Large intestine (tissue), 3 donors: ENCODE measurements at regions not wholly inside any gene's neighbourhood (a gene's known extent, or its start where the extent isn't known, plus 50 kb on each side); places are given as distances from the start of the nearest gene placed in this dataset.

ENCODE experiments used
- DNase-seq, 2 donors: peaks; one replicate each; pipeline versions ENCODE4 v3.0.0 to v3.0.0-alpha.2; 2013
- H3K27ac ChIP-seq: one replicate; pipeline ENCODE4 v1.5.1; 2013; ENCODE audit warnings: low read length
- H3K27me3 ChIP-seq: 2 replicates; pipeline ENCODE4 v1.6.1; 2013; ENCODE audit warnings: low read length; ENCODE audit not compliant: control insufficient read depth, insufficient read depth
- H3K36me3 ChIP-seq: 2 replicates; pipeline ENCODE4 v1.6.1; 2013; ENCODE audit warnings: low read length; ENCODE audit not compliant: control insufficient read depth, insufficient read depth
- H3K4me1 ChIP-seq: one replicate; pipeline ENCODE4 v1.6.1; 2013; ENCODE audit warnings: low read length; ENCODE audit not compliant: control insufficient read depth, insufficient read depth
- H3K4me3 ChIP-seq: one replicate; pipeline ENCODE4 v1.5.1; 2013; ENCODE audit warnings: low read length
- H3K9me3 ChIP-seq: one replicate; pipeline ENCODE4 v1.6.1; 2013; ENCODE audit warnings: mild to moderate bottlenecking, low read depth, low read length, moderate library complexity; ENCODE audit not compliant: control insufficient read depth
- WGBS: methylation state at CpG from one replicate; pipeline ENCODE4 v1.1.5; 2013; ENCODE audit warnings: low lambda C conversion rate; ENCODE audit not compliant: insufficient coverage; 5-methylcytosine and 5-hydroxymethylcytosine counted together

DNA sequence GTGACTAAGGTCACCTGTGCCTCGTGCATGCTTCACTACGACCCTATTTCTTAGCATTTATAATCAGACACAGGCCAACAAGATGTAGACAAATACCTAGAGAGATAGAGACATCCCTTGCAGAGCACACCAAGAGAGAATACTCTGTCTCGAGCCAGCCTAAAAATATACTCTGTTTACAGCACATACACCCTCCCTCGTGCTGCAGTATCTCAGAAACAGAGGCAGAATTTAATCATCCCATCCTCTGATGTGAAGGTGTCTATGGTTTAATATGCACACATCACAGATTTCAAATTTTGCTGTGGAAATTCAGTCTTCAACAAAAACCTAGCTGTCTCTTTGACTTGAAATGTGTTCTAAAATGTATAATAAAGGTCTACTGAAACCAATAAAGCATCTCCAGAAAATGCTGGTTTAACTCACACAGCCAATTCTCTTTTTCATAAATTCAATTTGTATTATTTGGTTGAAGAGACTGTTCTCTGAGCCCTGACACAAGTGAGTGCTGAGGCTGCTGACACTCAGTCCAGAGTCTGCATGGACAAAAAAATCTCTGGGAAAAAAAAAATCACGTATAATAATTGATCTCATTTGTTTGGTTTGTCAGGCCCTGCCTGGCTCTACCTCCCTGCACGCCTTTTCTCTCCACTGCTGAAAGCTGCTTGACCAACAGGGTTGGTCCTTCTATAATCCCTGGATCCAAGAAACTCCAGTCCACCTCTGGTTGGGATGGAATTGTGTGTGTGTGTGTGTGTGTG is 142.0 kb upstream of the FSHR start:
- no CpG with 5 or more reads among the region's 6 CpGs for WGBS
- no peaks in the 10 kb centered on the region for H3K9me3 ChIP-seq
- no peak overlapping the region for H3K27ac ChIP-seq
- no peaks in the 10 kb centered on the region for H3K4me1 ChIP-seq
- no peaks in the 10 kb centered on the region for H3K27me3 ChIP-seq
- H3K36me3 ChIP-seq = no peaks in the 10 kb centered on the region
- no peak for DNase-seq
- H3K4me3 ChIP-seq = no peak overlapping the region

- no peaks in the 10 kb centered on the region for H3K36me3 ChIP-seq
- H3K4me1 ChIP-seq = no peaks in the 10 kb centered on the region
- H3K9me3 ChIP-seq = no peaks in the 10 kb centered on the region
- no peak for DNase-seq
- no peak overlapping the region for H3K4me3 ChIP-seq
- no peaks in the 10 kb centered on the region for H3K27me3 ChIP-seq
- no peak overlapping the region for H3K27ac ChIP-seq
Measured at GRCh38 chr2:49294225-49294624, 139.9 kb upstream of the FSHR start.

GRCh38 chr2:49291619-49292018 is 137.3 kb upstream of the FSHR start:
- Histone ChIP-seq H3K4me1 (no peaks in the 10 kb centered on the region), H3K27me3 (no peaks in the 10 kb centered on the region), H3K27ac (no peak overlapping the region), H3K36me3 (no peaks in the 10 kb centered on the region), H3K9me3 (no peaks in the 10 kb centered on the region), H3K4me3 (no peak overlapping the region)
- no peak for DNase-seq
- WGBS = no CpG with 5 or more reads among the region's 3 CpGs

DNA sequence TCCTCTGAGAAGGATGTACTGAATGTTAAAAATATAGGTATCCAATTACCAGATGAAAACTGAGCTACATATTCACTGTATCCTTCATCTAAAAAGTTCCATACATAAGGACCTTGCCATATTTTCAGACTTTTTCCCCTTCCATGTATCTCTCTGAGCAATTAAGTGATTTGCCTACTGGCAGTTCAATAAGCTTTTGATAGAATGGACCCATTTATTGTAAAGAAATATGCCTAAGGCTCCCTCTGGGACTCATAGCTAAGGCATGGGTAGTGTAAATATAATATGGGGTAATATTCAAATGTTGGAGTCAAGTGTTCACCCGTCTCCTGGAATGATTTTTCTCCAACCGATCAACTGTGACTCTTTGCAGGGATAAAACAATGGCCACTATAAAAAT is 135.4 kb upstream of the FSHR start:
- no peaks in the 10 kb centered on the region for H3K36me3 ChIP-seq
- H3K4me3 ChIP-seq = no peak overlapping the region
- WGBS = 100% methylated on average over 2 of the region's 2 CpGs
- no peaks in the 10 kb centered on the region for H3K9me3 ChIP-seq
- no peak for DNase-seq
- H3K27ac ChIP-seq = no peak overlapping the region
- H3K4me1 ChIP-seq = no peaks in the 10 kb centered on the region
- H3K27me3 ChIP-seq = no peaks in the 10 kb centered on the region

GRCh38 chr2:49288902-49289700 is 134.8 kb upstream of the FSHR start:
- Histone ChIP-seq H3K27me3 (no peaks in the 10 kb centered on the region), H3K36me3 (no peaks in the 10 kb centered on the region), H3K27ac (no peak overlapping the region), H3K4me1 (no peaks in the 10 kb centered on the region), H3K9me3 (no peaks in the 10 kb centered on the region), H3K4me3 (no peak overlapping the region)
- no peak for DNase-seq
- no CpG with 5 or more reads among the region's 2 CpGs for WGBS

GRCh38 chr2:49288113-49288705 is 133.9 kb upstream of the FSHR start:
- no CpG with 5 or more reads among the region's 3 CpGs for WGBS
- H3K27ac ChIP-seq = no peak overlapping the region

GRCh38 chr2:49286726-49287125 is 132.4 kb upstream of the FSHR start:
- DNase-seq = no peak
- Histone ChIP-seq H3K4me3 (no peak overlapping the region), H3K9me3 (no peaks in the 10 kb centered on the region), H3K27me3 (no peaks in the 10 kb centered on the region), H3K27ac (no peak overlapping the region), H3K36me3 (no peaks in the 10 kb centered on the region), H3K4me1 (no peaks in the 10 kb centered on the region)
- WGBS = 92% methylated on average over 2 of the region's 3 CpGs

More at GRCh38 chr2:49288113-49288705, 133.9 kb upstream of the FSHR start:
- Histone ChIP-seq H3K36me3 (no peaks in the 10 kb centered on the region), H3K27me3 (no peaks in the 10 kb centered on the region), H3K4me1 (no peaks in the 10 kb centered on the region), H3K4me3 (no peak overlapping the region), H3K9me3 (no peaks in the 10 kb centered on the region)
- peak; percentile 16 to 38 for DNase-seq

GRCh38 chr2:49286045-49286444 is 131.7 kb upstream of the FSHR start:
- Histone ChIP-seq H3K9me3 (no peaks in the 10 kb centered on the region), H3K4me3 (no peak overlapping the region), H3K27ac (no peak overlapping the region), H3K27me3 (no peaks in the 10 kb centered on the region), H3K36me3 (no peaks in the 10 kb centered on the region), H3K4me1 (no peaks in the 10 kb centered on the region)
- 48% methylated on average over 2 of the region's 2 CpGs for WGBS
- no peak for DNase-seq

DNA sequence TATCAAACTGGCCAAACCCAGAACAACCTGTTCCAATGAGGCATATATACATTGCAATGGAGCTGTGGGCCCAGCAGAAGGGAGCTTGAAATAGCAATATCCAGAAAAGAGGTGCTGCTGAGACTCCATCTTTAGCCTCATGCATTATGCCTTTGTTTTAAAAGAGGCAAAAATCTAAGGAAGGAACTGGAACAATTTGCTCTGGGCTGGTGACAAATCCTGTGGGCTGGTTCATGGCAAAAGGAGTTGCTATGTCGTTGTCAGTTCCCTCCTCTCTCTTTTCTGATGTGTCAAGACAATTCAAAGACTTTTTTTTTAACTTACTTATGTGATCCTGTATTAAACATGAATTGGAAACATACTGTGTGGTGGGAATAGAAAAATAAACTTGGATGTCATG is 124.2 kb upstream of the FSHR start:
- Histone ChIP-seq H3K4me1 (no peaks in the 10 kb centered on the region), H3K36me3 (no peaks in the 10 kb centered on the region), H3K4me3 (no peak overlapping the region), H3K27ac (no peak overlapping the region), H3K9me3 (no peaks in the 10 kb centered on the region), H3K27me3 (no peaks in the 10 kb centered on the region)
- no CpG with 5 or more reads among the region's 1 CpG for WGBS
- DNase-seq = no peak

DNA sequence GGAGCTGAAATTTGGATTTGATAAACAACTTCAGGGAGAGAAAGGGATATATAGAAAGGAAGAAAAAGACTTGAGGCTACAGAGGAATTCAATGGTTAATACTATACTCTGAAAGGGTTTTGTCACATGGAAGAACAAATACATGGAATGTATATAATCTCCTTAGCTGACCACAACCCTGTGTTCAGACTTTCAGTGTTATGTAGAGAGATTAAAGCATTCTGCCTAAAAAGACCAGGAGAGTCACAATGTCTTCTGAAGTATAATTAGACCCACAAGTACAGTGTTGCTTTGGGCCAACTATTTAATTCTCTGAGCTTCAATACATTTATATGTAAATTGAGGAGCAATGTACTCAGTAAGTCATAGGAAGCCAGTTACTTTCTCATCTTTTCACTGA is 123.8 kb upstream of the FSHR start:
- Histone ChIP-seq H3K27ac (no peak overlapping the region), H3K9me3 (no peaks in the 10 kb centered on the region), H3K4me3 (no peak overlapping the region), H3K4me1 (no peaks in the 10 kb centered on the region), H3K27me3 (no peaks in the 10 kb centered on the region), H3K36me3 (no peaks in the 10 kb centered on the region)
- no peak for DNase-seq
